Bronchial epithelial cell (primary cell): ENCODE measurements at regions not wholly inside any gene's neighbourhood (a gene's known extent, or its start where the extent isn't known, plus 50 kb on each side); places are given as distances from the start of the nearest gene placed in this dataset.
"Not testable (repeated sequence)": the region's sequence is repeated elsewhere in the genome, so short reads cannot be mapped to it uniquely, and the experiment has no call there.

Source experiments
- DNase-seq: peaks from one replicate; pipeline ENCODE4 v3.0.0-alpha.2; 2010; ENCODE audit warnings: low read depth
- FAIRE-seq: peaks from 2 replicates; lab custom pipeline; 2011; peaks lifted over from hg19 to GRCh38; lab: Jason Lieb, UNC
- H3K27me3 ChIP-seq: 2 replicates; pipeline ENCODE4 v1.5.1; 2011; ENCODE audit warnings: low read length; ENCODE audit not compliant: control insufficient read depth, insufficient read depth
- H3K36me3 ChIP-seq: 2 replicates; pipeline ENCODE4 v1.5.1; 2011; ENCODE audit warnings: low read length; ENCODE audit not compliant: control insufficient read depth, insufficient read depth
- H3K4me3 ChIP-seq: 2 replicates; pipeline ENCODE4 v1.5.1; 2011; ENCODE audit warnings: mild to moderate bottlenecking, low read depth, low read length, control low read depth
- TF ChIP-seq, protein P1 (sequence below): IDR thresholded peaks from 2 replicates; pipeline ENCODE4 v1.5.1; 2011; ENCODE audit warnings: mild to moderate bottlenecking, moderate library complexity, low read length, control low read depth, inconsistent platforms; ENCODE audit not compliant: insufficient read depth, severe bottlenecking

DNA sequence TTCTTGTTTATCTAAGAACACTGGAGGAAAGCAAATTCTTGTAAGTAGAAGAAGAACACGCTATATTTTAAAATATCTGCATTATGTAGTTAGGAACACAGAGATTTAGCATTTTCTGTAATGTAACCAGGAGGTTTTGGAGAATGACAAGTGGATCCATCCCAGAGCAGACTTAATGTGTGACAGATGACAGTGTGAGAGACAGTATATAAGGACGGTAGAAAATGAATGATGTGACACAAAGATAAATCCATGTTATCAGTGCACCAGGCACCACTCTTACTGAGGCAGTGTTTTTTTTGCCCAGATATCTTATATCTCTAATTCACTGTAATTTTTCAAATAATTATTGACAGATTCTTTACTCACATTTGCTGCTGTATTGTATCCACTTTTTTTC, 239.0 kb upstream of the KCNN2 start:
- no peaks in the 10 kb centered on the region for H3K27me3 ChIP-seq
- no peak overlapping the region for H3K4me3 ChIP-seq
- TF ChIP-seq, protein P1, sequence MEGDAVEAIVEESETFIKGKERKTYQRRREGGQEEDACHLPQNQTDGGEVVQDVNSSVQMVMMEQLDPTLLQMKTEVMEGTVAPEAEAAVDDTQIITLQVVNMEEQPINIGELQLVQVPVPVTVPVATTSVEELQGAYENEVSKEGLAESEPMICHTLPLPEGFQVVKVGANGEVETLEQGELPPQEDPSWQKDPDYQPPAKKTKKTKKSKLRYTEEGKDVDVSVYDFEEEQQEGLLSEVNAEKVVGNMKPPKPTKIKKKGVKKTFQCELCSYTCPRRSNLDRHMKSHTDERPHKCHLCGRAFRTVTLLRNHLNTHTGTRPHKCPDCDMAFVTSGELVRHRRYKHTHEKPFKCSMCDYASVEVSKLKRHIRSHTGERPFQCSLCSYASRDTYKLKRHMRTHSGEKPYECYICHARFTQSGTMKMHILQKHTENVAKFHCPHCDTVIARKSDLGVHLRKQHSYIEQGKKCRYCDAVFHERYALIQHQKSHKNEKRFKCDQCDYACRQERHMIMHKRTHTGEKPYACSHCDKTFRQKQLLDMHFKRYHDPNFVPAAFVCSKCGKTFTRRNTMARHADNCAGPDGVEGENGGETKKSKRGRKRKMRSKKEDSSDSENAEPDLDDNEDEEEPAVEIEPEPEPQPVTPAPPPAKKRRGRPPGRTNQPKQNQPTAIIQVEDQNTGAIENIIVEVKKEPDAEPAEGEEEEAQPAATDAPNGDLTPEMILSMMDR = no peak
- H3K36me3 ChIP-seq = no peaks in the 10 kb centered on the region
- no peak for DNase-seq
- FAIRE-seq = no peak

DNA sequence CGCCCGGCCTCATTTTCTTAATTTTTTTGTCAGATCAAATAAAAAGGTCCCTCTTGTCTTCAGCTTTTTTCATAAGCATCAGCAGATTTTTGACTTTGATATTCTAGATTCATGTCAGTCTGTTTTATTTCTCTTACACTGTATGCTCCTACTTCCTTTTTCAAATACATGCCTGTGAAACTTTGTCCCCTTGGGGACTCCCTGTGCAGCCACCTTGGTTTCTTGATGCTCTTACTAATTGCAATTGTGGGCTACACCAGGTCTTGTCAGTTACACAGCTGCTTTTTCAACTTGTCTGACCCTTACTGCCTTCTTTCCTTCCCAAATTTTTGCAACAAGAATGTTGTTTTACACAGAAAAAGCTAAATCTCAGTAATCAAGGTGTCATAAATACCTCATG, 238.2 kb upstream of the KCNN2 start:
- TF ChIP-seq, protein P1 = no peak
- Histone ChIP-seq H3K36me3 (no peaks in the 10 kb centered on the region), H3K27me3 (no peaks in the 10 kb centered on the region), H3K4me3 (no peak overlapping the region)
- no peak for FAIRE-seq
- DNase-seq = no peak

DNA sequence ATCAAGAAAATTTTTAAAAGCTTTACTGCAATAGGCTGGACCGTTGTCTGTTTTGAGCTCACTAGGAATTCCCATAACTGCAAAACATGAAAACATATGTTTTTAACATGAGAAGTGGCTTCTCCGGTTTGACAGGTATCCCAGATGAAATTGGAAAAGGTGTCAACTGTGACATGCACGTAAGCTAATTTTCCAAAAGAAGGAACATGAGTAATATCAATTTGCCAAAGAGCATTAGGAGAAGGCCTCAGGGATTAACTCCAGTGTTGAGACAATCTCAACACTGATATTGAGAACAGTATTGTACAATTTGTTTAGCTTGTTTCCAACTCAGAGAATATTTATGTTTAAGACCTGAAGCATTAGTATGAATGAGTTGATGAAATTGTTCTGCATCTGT, 215.5 kb upstream of the KCNN2 start:
- DNase-seq (no peak), FAIRE-seq (no peak)
- TF ChIP-seq, protein P1 = no peak
- H3K27me3 ChIP-seq = no peaks in the 10 kb centered on the region
- no peaks in the 10 kb centered on the region for H3K36me3 ChIP-seq
- H3K4me3 ChIP-seq = no peak overlapping the region

DNA sequence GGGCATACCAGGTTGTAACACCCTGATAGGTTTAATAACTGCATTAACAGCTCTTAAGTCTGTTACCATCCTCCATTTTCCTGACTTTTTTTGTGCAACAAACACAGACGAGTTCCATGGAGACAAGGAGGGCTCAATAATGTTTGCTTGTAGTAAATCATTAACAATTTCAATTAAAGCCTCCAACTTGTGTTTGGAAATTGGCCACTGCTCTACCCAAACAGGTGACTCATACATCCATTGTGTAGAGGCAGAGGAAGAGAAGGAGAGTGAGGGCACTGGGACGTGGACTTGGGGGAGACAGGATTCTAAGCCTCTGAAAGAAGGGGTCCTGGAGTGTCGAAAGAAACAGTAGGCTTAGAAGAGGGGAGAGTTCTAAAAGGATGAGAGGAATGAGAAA, 213.6 kb upstream of the KCNN2 start:
- no peak for FAIRE-seq
- DNase-seq = no peak
- TF ChIP-seq, protein P1 = no peak
- Histone ChIP-seq H3K36me3 (no peaks in the 10 kb centered on the region), H3K4me3 (no peak overlapping the region), H3K27me3 (no peaks in the 10 kb centered on the region)

DNA sequence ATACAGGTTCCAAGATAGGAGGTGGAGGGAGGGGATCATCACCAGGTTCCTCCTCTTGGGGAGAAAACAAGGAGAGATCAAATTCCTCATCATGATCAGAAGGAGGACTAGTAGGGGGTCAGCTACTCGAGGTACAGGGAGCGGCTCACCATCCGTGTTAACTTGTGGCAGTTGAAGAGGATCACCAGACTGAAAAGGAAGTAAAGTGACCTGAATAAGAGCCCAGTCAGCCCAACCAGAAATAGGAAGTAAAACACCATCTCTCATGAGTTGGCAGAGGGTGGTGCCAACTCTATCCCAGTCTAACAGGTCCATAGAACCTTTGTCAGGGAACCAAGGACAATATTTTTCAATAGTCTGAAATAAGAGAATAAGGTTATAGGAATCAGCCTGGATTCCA, 213.1 kb upstream of the KCNN2 start:
- FAIRE-seq, H3K27me3 ChIP-seq, H3K36me3 ChIP-seq, DNase-seq, H3K4me3 ChIP-seq: not testable (repeated sequence)

DNA sequence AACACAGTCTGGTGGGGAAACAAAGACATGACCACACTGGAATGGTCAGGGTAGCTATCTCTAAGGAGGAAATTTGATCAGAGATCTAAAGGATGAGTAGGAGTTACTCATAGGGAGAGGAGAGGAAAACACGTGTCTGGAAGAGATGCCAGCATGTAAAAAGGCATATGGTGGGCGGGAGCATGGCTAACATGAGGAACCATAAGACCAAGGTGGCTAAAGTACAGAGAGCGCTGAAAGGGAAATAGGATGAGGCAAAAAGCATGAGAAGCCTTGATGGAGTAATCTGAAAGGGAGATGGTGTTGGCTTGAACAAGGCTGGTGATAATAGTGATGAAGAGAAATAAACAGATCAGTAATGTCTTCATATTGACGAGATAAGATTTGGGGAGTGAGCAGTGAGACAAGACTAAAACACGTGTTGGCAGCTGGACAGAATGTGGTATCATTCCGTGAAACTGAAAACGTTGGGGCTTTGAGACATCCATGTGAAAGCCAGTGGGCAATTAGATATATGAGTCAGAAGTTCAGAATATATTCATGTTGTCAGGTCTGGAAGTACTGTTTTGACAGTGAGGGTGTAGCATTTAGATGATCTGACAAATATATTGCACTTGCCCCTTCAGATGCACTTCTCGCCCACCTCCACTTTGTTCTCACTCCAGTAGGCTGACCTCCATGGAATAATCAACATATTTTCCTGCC, 209.1 kb upstream of the KCNN2 start:
- Histone ChIP-seq H3K36me3 (no peaks in the 10 kb centered on the region), H3K4me3 (no peak overlapping the region), H3K27me3 (no peaks in the 10 kb centered on the region)
- FAIRE-seq (peak; percentile 89), DNase-seq (no peak)
- TF ChIP-seq, protein P1 = no peak
